ENCODE measurements at regions not wholly inside any gene's neighbourhood (a gene's known extent, or its start where the extent isn't known, plus 50 kb on each side); places are given as distances from the start of the nearest gene placed in this dataset.

- Mint-ChIP-seq H3K9me3 (peaks cover 13% of the 10 kb centered on the region), H3K27ac (no peak overlapping the region), H3K36me3 (peaks cover 10% of the 10 kb centered on the region)
These were observed 55.2 kb upstream of the RNF7 start for GRCh38 chr3:141682921-141683320.

More at GRCh38 chr3:141682921-141683320, 55.2 kb upstream of the RNF7 start:
- DNase-seq (ENCODE audit: low spot score) (no peak), ATAC-seq (no peak)
- CTCF ChIA-PET: interaction anchor here (0.7 kb wide), 1 partner anchor 38 kb away, joined by 3 read pairs; no protein-coding TSS in a partner anchor
- no peak overlapping the region for H3K4me3 Mint-ChIP-seq
- peaks cover 60% of the 10 kb centered on the region for H3K4me1 Mint-ChIP-seq
- TF ChIP-seq PRRX2 (CRISPR knock-in tag; IDR thresholded peaks at IDR 0.05): no peak
- no peak for TF ChIP-seq IRF1 (CRISPR knock-in tag; IDR thresholded peaks at IDR 0.05)
- no peak for TF ChIP-seq ERG (CRISPR knock-in tag; IDR thresholded peaks at IDR 0.05)
- TF ChIP-seq ZNF281 (CRISPR knock-in tag; IDR thresholded peaks at IDR 0.05): no peak
- TF ChIP-seq ETV6 (CRISPR knock-in tag; IDR thresholded peaks at IDR 0.05): no peak
- TF ChIP-seq ZBTB21 (CRISPR knock-in tag; IDR thresholded peaks at IDR 0.05; ENCODE audit: borderline replicate concordance): no peak
- no peak for TF ChIP-seq ELF4 (CRISPR knock-in tag; IDR thresholded peaks at IDR 0.05; ENCODE audit: low read depth)
- TF ChIP-seq NFATC4 (CRISPR knock-in tag; IDR thresholded peaks at IDR 0.05): no peak
- no peak for TF ChIP-seq AR (CRISPR knock-in tag; IDR thresholded peaks at IDR 0.05)
- TF ChIP-seq E2F5 (CRISPR knock-in tag; IDR thresholded peaks at IDR 0.05): no peak
- TF ChIP-seq ZNF425 (CRISPR knock-in tag; conservative IDR thresholded peaks at IDR 0.05): no peak
- TF ChIP-seq TEAD1 (CRISPR knock-in tag; IDR thresholded peaks at IDR 0.05): no peak
- no peaks in the 10 kb centered on the region for H3K27me3 Mint-ChIP-seq (ENCODE audit: low read depth)
- POLR2A ChIA-PET: no interaction called here
